ENCODE measurements at regions not wholly inside any gene's neighbourhood (a gene's known extent, or its start where the extent isn't known, plus 50 kb on each side); places are given as distances from the start of the nearest gene placed in this dataset.
"Not testable (repeated sequence)": the region's sequence is repeated elsewhere in the genome, so short reads cannot be mapped to it uniquely, and the experiment has no call there.

- no peak overlapping the region for H3K4me3 Mint-ChIP-seq
- intact Hi-C loops (cut with micrococcal nuclease) = no loop called here
- peaks cover 12% of the 10 kb centered on the region for H3K4me1 Mint-ChIP-seq (ENCODE audit: low read depth)
- no peaks in the 10 kb centered on the region for H3K36me3 Mint-ChIP-seq (ENCODE audit: low read depth)
- no peaks in the 10 kb centered on the region for H3K9me3 Mint-ChIP-seq
- peak overlapping the region; percentile 13 for H3K27ac Mint-ChIP-seq
- H3K27me3 Mint-ChIP-seq = no peaks in the 10 kb centered on the region
These were observed 907.8 kb upstream of the CRIM1 start for GRCh38 chr2:35447821-35448220.

GRCh38 chr2:35447215-35447614 is 908.4 kb upstream of the CRIM1 start:
- Mint-ChIP-seq H3K27ac (no peak overlapping the region), H3K9me3 (no peaks in the 10 kb centered on the region), H3K4me3 (no peak overlapping the region), H3K36me3 (ENCODE audit: low read depth) (no peaks in the 10 kb centered on the region), H3K4me1 (ENCODE audit: low read depth) (peaks cover 12% of the 10 kb centered on the region), H3K27me3 (no peaks in the 10 kb centered on the region)
- intact Hi-C loops (cut with micrococcal nuclease) = no loop called here

GRCh38 chr2:35443087-35443486 is 912.5 kb upstream of the CRIM1 start:
- Mint-ChIP-seq H3K4me1 (ENCODE audit: low read depth) (peaks cover 12% of the 10 kb centered on the region), H3K27ac (no peak overlapping the region), H3K36me3 (ENCODE audit: low read depth) (no peaks in the 10 kb centered on the region), H3K4me3 (no peak overlapping the region), H3K27me3 (peaks cover 2% of the 10 kb centered on the region), H3K9me3 (peaks cover 8% of the 10 kb centered on the region)
- intact Hi-C loops (cut with micrococcal nuclease) = no loop called here

GRCh38 chr2:35441575-35441974 is 914.0 kb upstream of the CRIM1 start:
- H3K4me3 Mint-ChIP-seq; H3K36me3 Mint-ChIP-seq (ENCODE audit: low read depth); intact Hi-C loops (cut with micrococcal nuclease); H3K27me3 Mint-ChIP-seq; H3K27ac Mint-ChIP-seq; H3K4me1 Mint-ChIP-seq (ENCODE audit: low read depth); H3K9me3 Mint-ChIP-seq: not testable (repeated sequence)

- intact Hi-C loops (cut with micrococcal nuclease); H3K4me1 Mint-ChIP-seq (ENCODE audit: low read depth); H3K27ac Mint-ChIP-seq; H3K36me3 Mint-ChIP-seq (ENCODE audit: low read depth); H3K27me3 Mint-ChIP-seq; H3K4me3 Mint-ChIP-seq; H3K9me3 Mint-ChIP-seq: not testable (repeated sequence)
These were observed 915.3 kb upstream of the CRIM1 start for GRCh38 chr2:35440308-35440707.

GRCh38 chr2:35436893-35437292 is 918.7 kb upstream of the CRIM1 start:
- H3K36me3 Mint-ChIP-seq (ENCODE audit: low read depth); H3K4me3 Mint-ChIP-seq; H3K4me1 Mint-ChIP-seq (ENCODE audit: low read depth); H3K9me3 Mint-ChIP-seq; H3K27ac Mint-ChIP-seq; intact Hi-C loops (cut with micrococcal nuclease); H3K27me3 Mint-ChIP-seq: not testable (repeated sequence)

- intact Hi-C loops (cut with micrococcal nuclease) = no loop called here
- Mint-ChIP-seq H3K27me3 (no peaks in the 10 kb centered on the region), H3K27ac (no peak overlapping the region), H3K4me3 (no peak overlapping the region), H3K9me3 (no peaks in the 10 kb centered on the region), H3K36me3 (ENCODE audit: low read depth) (no peaks in the 10 kb centered on the region), H3K4me1 (ENCODE audit: low read depth) (no peaks in the 10 kb centered on the region)
These were observed 927.0 kb upstream of the CRIM1 start for GRCh38 chr2:35428548-35428947.

GRCh38 chr2:35421485-35421884 is 934.1 kb upstream of the CRIM1 start:
- Mint-ChIP-seq H3K36me3 (ENCODE audit: low read depth) (no peaks in the 10 kb centered on the region), H3K27me3 (no peaks in the 10 kb centered on the region), H3K9me3 (no peaks in the 10 kb centered on the region), H3K27ac (no peak overlapping the region), H3K4me3 (no peak overlapping the region), H3K4me1 (ENCODE audit: low read depth) (no peaks in the 10 kb centered on the region)
- intact Hi-C loops (cut with micrococcal nuclease) = no loop called here

GRCh38 chr2:35417293-35417692 is 938.3 kb upstream of the CRIM1 start:
- no peaks in the 10 kb centered on the region for H3K27me3 Mint-ChIP-seq
- H3K4me3 Mint-ChIP-seq = no peak overlapping the region
- no peaks in the 10 kb centered on the region for H3K9me3 Mint-ChIP-seq
- H3K36me3 Mint-ChIP-seq (ENCODE audit: low read depth) = no peaks in the 10 kb centered on the region
- no peak overlapping the region for H3K27ac Mint-ChIP-seq
- intact Hi-C loops (cut with micrococcal nuclease) = no loop called here
- H3K4me1 Mint-ChIP-seq (ENCODE audit: low read depth) = no peaks in the 10 kb centered on the region

- H3K36me3 Mint-ChIP-seq (ENCODE audit: low read depth) = no peaks in the 10 kb centered on the region
- intact Hi-C loops (cut with micrococcal nuclease) = no loop called here
- no peaks in the 10 kb centered on the region for H3K27me3 Mint-ChIP-seq
- no peak overlapping the region for H3K27ac Mint-ChIP-seq
- H3K4me3 Mint-ChIP-seq = no peak overlapping the region
- H3K4me1 Mint-ChIP-seq (ENCODE audit: low read depth) = no peaks in the 10 kb centered on the region
- no peaks in the 10 kb centered on the region for H3K9me3 Mint-ChIP-seq
These were observed 939.0 kb upstream of the CRIM1 start for GRCh38 chr2:35416391-35417140.

- no peak overlapping the region for H3K4me3 Mint-ChIP-seq
- intact Hi-C loops (cut with micrococcal nuclease) = no loop called here
- no peaks in the 10 kb centered on the region for H3K9me3 Mint-ChIP-seq
- H3K27ac Mint-ChIP-seq = no peak overlapping the region
- H3K4me1 Mint-ChIP-seq (ENCODE audit: low read depth) = no peaks in the 10 kb centered on the region
- no peaks in the 10 kb centered on the region for H3K36me3 Mint-ChIP-seq (ENCODE audit: low read depth)
- no peaks in the 10 kb centered on the region for H3K27me3 Mint-ChIP-seq
These were observed 939.6 kb upstream of the CRIM1 start for GRCh38 chr2:35415942-35416341.

GRCh38 chr2:35415282-35415681 is 940.3 kb upstream of the CRIM1 start:
- Mint-ChIP-seq H3K9me3 (no peaks in the 10 kb centered on the region), H3K36me3 (ENCODE audit: low read depth) (no peaks in the 10 kb centered on the region), H3K27ac (no peak overlapping the region), H3K27me3 (no peaks in the 10 kb centered on the region), H3K4me1 (ENCODE audit: low read depth) (no peaks in the 10 kb centered on the region), H3K4me3 (no peak overlapping the region)
- intact Hi-C loops (cut with micrococcal nuclease) = no loop called here

- intact Hi-C loops (cut with micrococcal nuclease) = loop anchor here (2.0 kb wide), 1 partner anchor 1314 kb away; no protein-coding TSS in a partner anchor
- Mint-ChIP-seq H3K4me3 (no peak overlapping the region), H3K27ac (no peak overlapping the region), H3K9me3 (no peaks in the 10 kb centered on the region), H3K36me3 (ENCODE audit: low read depth) (no peaks in the 10 kb centered on the region), H3K4me1 (ENCODE audit: low read depth) (no peaks in the 10 kb centered on the region), H3K27me3 (no peaks in the 10 kb centered on the region)
These were observed 945.0 kb upstream of the CRIM1 start for GRCh38 chr2:35410431-35411061.

GRCh38 chr2:35409762-35410161 is 945.8 kb upstream of the CRIM1 start:
- intact Hi-C loops (cut with micrococcal nuclease) = loop anchor here (2.0 kb wide), 1 partner anchor 1313 kb away; no protein-coding TSS in a partner anchor
- no peaks in the 10 kb centered on the region for H3K4me1 Mint-ChIP-seq (ENCODE audit: low read depth)
- H3K27me3 Mint-ChIP-seq = no peaks in the 10 kb centered on the region
- no peak overlapping the region for H3K4me3 Mint-ChIP-seq
- H3K27ac Mint-ChIP-seq = no peak overlapping the region
- no peaks in the 10 kb centered on the region for H3K36me3 Mint-ChIP-seq (ENCODE audit: low read depth)
- no peaks in the 10 kb centered on the region for H3K9me3 Mint-ChIP-seq

GRCh38 chr2:35408320-35408719 is 947.3 kb upstream of the CRIM1 start:
- H3K9me3 Mint-ChIP-seq = no peaks in the 10 kb centered on the region
- H3K4me1 Mint-ChIP-seq (ENCODE audit: low read depth) = no peaks in the 10 kb centered on the region
- no peaks in the 10 kb centered on the region for H3K36me3 Mint-ChIP-seq (ENCODE audit: low read depth)
- no peak overlapping the region for H3K4me3 Mint-ChIP-seq
- intact Hi-C loops (cut with micrococcal nuclease) = no loop called here
- no peaks in the 10 kb centered on the region for H3K27me3 Mint-ChIP-seq
- no peak overlapping the region for H3K27ac Mint-ChIP-seq

All from dendritic cell treated with granulocyte-macrophage colony-stimulating factor and Interleukin-4, amounts not matched to agents 40 ng/mL and 50 ng/mL, for 4 days (primary cell).